Uterus (tissue), 2 donors: ENCODE measurements at regions not wholly inside any gene's neighbourhood (a gene's known extent, or its start where the extent isn't known, plus 50 kb on each side); places are given as distances from the start of the nearest gene placed in this dataset.

Experiments used
- CTCF ChIP-seq, 4 experiments: fragments of 200-600 bp in 2 of 4; fragments of 450-650 bp in 2 of 4; sonication (generic) in 2 of 4; IDR thresholded peaks; one replicate each; pipeline ENCODE4 v1.5.1; 2016 to 2019; ENCODE audit warnings: antibody characterized with exemption in 4 of 4, mild to moderate bottlenecking in 2 of 4, moderate library complexity in 1 of 4
- POLR2A ChIP-seq, 2 donors: fragments of 450-650 bp; IDR thresholded peaks; one replicate each; pipeline ENCODE4 v1.6.1; 2016; ENCODE audit warnings: antibody characterized with exemption in 2 of 2, mild to moderate bottlenecking in 1 of 2, moderate library complexity in 1 of 2

GRCh38 chr16:86248310-86248905 lies 261.9 kb upstream of the FOXF1 start:
- TF ChIP-seq POLR2A (IDR thresholded peaks at IDR 0.05) (no peak), CTCF (IDR thresholded peaks at IDR 0.05) (no peak)
